ENCODE measurements at regions not wholly inside any gene's neighbourhood (a gene's known extent, or its start where the extent isn't known, plus 50 kb on each side); places are given as distances from the start of the nearest gene placed in this dataset.

DNA sequence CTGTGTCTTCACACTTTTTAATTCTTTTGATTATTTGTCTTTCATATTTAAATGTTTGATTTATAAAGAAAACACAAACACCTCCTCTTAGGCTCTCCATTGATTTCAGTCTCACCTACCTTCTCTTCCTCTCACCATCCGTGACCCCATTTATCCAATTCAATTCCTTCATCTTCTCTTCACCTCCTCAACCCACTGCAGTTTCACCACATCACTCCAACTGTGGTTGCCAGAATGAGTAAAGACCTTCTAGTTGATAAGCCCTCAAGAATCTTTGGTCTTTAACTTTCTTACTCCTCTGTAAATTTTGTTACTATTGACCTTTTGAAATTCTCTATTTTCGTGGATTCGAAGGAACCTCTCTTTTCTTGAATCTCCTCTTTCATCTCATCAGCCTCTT lies 260.7 kb downstream of the CHRM3 start:
- TF ChIP-seq CTCF (IDR thresholded peaks at IDR 0.05): no peak
- TF ChIP-seq POLR2A (IDR thresholded peaks at IDR 0.05): no peak
- no peak for TF ChIP-seq EP300 (IDR thresholded peaks at IDR 0.05)
